ENCODE measurements at regions not wholly inside any gene's neighbourhood (a gene's known extent, or its start where the extent isn't known, plus 50 kb on each side); places are given as distances from the start of the nearest gene placed in this dataset.
A peak's percentile ranks its signal among the peaks of the same experiment; 100 is the strongest.

GRCh38 chr1:201754353-201754752, 74.6 kb upstream of the IPO9 start:
- no peaks in the 10 kb centered on the region for H3K9me3 Mint-ChIP-seq
- no peaks in the 10 kb centered on the region for H3K36me3 Mint-ChIP-seq (ENCODE audit: low read depth)

GRCh38 chr1:201755200-201755599, 73.8 kb upstream of the IPO9 start:
- TF ChIP-seq CTCF (IDR thresholded peaks at IDR 0.05; ENCODE audit: unreplicated experiment in 3 of 3): no peak
- no peaks in the 10 kb centered on the region for H3K36me3 Mint-ChIP-seq (ENCODE audit: low read depth)
- no peaks in the 10 kb centered on the region for H3K9me3 Mint-ChIP-seq
- H3K4me1 Mint-ChIP-seq: peaks cover 83% of the 10 kb centered on the region
- H3K27me3 Mint-ChIP-seq (ENCODE audit: low read depth): no peaks in the 10 kb centered on the region
- peak overlapping the region; percentile 24 to 98 (median 57) for H3K27ac Mint-ChIP-seq
- H3K4me3 Mint-ChIP-seq: no peak overlapping the region

More at GRCh38 chr1:201754353-201754752, 74.6 kb upstream of the IPO9 start:
- Mint-ChIP-seq H3K27ac (peak overlapping the region; percentile 24 to 98 (median 55)), H3K27me3 (ENCODE audit: low read depth) (no peaks in the 10 kb centered on the region), H3K4me1 (peaks cover 77% of the 10 kb centered on the region), H3K4me3 (no peak overlapping the region)
- TF ChIP-seq CTCF (IDR thresholded peaks at IDR 0.05; ENCODE audit: unreplicated experiment in 3 of 3): no peak

DNA sequence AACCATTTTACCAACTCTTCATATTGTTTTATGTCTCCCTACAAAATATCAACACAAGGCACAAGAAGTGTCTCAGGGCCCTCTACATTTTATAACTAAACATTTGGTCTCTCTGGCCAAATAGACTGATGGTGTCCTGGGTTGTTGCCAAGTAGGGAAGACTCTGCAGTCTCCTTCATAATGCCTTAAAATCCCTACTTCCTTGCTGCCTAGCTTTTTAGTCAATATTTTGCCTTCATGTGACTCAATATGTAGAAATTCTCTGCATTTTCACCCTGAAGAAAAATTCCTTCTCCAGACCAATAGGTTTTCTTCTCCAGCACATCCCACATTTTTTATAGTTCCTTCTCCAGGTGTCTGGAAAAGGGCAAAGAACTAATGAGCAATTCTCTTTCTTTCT, 72.6 kb upstream of the IPO9 start:
- Mint-ChIP-seq H3K4me1 (peaks cover 87% of the 10 kb centered on the region), H3K27me3 (ENCODE audit: low read depth) (no peaks in the 10 kb centered on the region), H3K27ac (peak overlapping the region; percentile 24 to 63 (median 54)), H3K4me3 (no peak overlapping the region), H3K9me3 (no peaks in the 10 kb centered on the region), H3K36me3 (ENCODE audit: low read depth) (no peaks in the 10 kb centered on the region)
- TF ChIP-seq CTCF (IDR thresholded peaks at IDR 0.05; ENCODE audit: unreplicated experiment in 3 of 3): no peak

DNA sequence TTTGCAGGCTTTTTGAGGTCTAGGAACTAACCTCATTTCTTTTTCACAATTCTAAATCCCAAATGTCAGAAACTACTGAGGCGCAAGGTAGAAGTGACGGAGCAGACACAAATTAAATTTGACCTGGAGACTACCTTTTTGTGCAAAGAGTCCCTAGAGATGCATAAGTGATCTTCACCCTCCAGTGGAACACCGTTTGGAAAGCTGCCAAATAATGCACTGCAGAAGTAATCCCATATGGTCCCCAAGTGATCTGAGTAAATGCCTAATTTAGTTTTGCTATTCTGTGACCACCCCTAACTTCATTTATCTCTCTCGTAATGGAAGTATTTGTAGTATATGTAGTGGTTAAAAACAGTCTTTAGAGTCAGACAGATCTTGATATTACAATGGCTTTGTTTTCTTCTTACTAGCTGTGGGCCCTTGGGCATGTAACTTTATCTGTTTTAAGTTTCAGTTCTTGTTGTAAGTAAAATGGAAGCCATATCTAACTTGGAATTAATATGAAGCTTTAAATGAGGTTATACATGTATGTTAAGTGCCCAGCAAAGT, 70.4 kb upstream of the IPO9 start:
- peak overlapping the region; percentile 56 to 93 (median 88) for H3K27ac Mint-ChIP-seq
- H3K27me3 Mint-ChIP-seq (ENCODE audit: low read depth): no peaks in the 10 kb centered on the region
- no peaks in the 10 kb centered on the region for H3K9me3 Mint-ChIP-seq
- peaks cover 84% of the 10 kb centered on the region for H3K4me1 Mint-ChIP-seq
- H3K4me3 Mint-ChIP-seq: no peak overlapping the region
- H3K36me3 Mint-ChIP-seq (ENCODE audit: low read depth): no peaks in the 10 kb centered on the region
- TF ChIP-seq CTCF (IDR thresholded peaks at IDR 0.05; ENCODE audit: unreplicated experiment in 3 of 3): no peak

DNA sequence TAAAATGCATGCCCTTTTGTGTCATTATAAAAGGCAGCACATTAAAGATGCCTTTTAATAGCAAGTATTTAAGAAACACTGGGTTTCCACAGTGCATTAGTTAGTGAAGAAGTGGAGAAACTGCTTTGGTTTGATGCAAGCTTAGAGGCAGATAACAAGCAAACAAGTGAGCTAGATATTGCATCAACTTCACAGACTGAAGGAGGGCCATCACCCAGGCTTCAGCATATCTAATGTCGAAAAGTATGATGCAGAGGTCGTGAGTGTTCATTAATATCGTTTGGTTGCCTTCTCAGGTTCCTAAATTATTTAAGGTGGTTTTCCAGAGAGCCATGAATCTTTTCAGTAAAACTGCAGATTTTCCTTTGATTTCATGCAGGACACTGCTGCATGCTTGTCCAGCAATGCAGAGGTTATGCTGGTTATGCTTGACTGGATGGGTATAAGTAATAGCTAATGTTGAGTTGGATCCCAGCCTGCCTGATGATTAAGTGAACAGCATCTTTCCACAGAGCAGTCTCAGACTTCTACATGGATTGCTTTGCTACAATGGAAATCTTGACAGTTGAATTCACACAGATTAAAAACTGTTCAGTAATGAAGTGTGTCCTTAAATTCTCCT, 69.7 kb upstream of the IPO9 start:
- Mint-ChIP-seq H3K9me3 (no peaks in the 10 kb centered on the region), H3K36me3 (ENCODE audit: low read depth) (no peaks in the 10 kb centered on the region), H3K4me3 (no peak overlapping the region), H3K27ac (peak overlapping the region; percentile 56 to 93 (median 88)), H3K27me3 (ENCODE audit: low read depth) (no peaks in the 10 kb centered on the region), H3K4me1 (peaks cover 82% of the 10 kb centered on the region)
- no peak for TF ChIP-seq CTCF (IDR thresholded peaks at IDR 0.05; ENCODE audit: unreplicated experiment in 3 of 3)

- no peaks in the 10 kb centered on the region for H3K27me3 Mint-ChIP-seq (ENCODE audit: low read depth)
- H3K36me3 Mint-ChIP-seq (ENCODE audit: low read depth): no peaks in the 10 kb centered on the region
- TF ChIP-seq CTCF (IDR thresholded peaks at IDR 0.05; ENCODE audit: unreplicated experiment in 3 of 3): no peak
- peak overlapping the region; percentile 79 to 93 (median 88) for H3K27ac Mint-ChIP-seq
- H3K4me3 Mint-ChIP-seq: no peak overlapping the region
- no peaks in the 10 kb centered on the region for H3K9me3 Mint-ChIP-seq
- peaks cover 76% of the 10 kb centered on the region for H3K4me1 Mint-ChIP-seq
Measured at GRCh38 chr1:201760516-201760915, 68.4 kb upstream of the IPO9 start.
